MM.1S (cell line): ENCODE measurements at regions not wholly inside any gene's neighbourhood (a gene's known extent, or its start where the extent isn't known, plus 50 kb on each side); places are given as distances from the start of the nearest gene placed in this dataset.

Experiments used
- DNase-seq: peaks from one replicate; pipeline ENCODE4 v3.0.0-alpha.2; 2015
- H2AFZ ChIP-seq: fragments of 300-600 bp; sonication (generic); 2 replicates; pipeline ENCODE4 v1.6.0; 2016; ENCODE audit warnings: antibody characterized with exemption, low read length
- H3F3A ChIP-seq: fragments of 300-600 bp; sonication (generic); 2 replicates; pipeline ENCODE4 v1.6.1; 2016; ENCODE audit warnings: mild to moderate bottlenecking, antibody characterized with exemption, low read length, moderate library complexity, mixed read lengths; ENCODE audit not compliant: insufficient read depth
- H3K27ac ChIP-seq: fragments of 300-600 bp; sonication (generic); 2 replicates; pipeline ENCODE4 v1.5.1; 2016; ENCODE audit warnings: mild to moderate bottlenecking, low read length
- H3K27me3 ChIP-seq: fragments of 300-600 bp; sonication (generic); replicated peaks from 2 replicates; pipeline ENCODE4 v1.6.0; 2016; ENCODE audit warnings: low read length; ENCODE audit not compliant: insufficient read depth
- H3K36me3 ChIP-seq: fragments of 300-600 bp; sonication (generic); replicated peaks from 2 replicates; pipeline ENCODE4 v1.6.1; 2016; ENCODE audit warnings: mild to moderate bottlenecking, low read length, mixed read lengths; ENCODE audit not compliant: insufficient read depth
- H3K4me1 ChIP-seq: fragments of 300-600 bp; sonication (generic); 2 replicates; pipeline ENCODE4 v1.6.1; 2016; ENCODE audit warnings: low read length, mixed read lengths
- H3K4me2 ChIP-seq: fragments of 300-600 bp; sonication (generic); 2 replicates; pipeline ENCODE4 v1.6.0; 2016; ENCODE audit warnings: low read depth, low read length
- H3K4me3 ChIP-seq: fragments of 300-600 bp; sonication (generic); 2 replicates; pipeline ENCODE4 v1.5.1; 2016; ENCODE audit warnings: low read length, mixed read lengths
- H3K79me2 ChIP-seq: fragments of 300-600 bp; sonication (generic); 2 replicates; pipeline ENCODE4 v1.6.1; 2016; ENCODE audit warnings: mixed run types, low read length, mixed read lengths
- H3K9ac ChIP-seq: fragments of 300-600 bp; sonication (generic); 2 replicates; pipeline ENCODE4 v1.6.1; 2016; ENCODE audit warnings: low read length, mixed read lengths
- H3K9me2 ChIP-seq: fragments of 300-600 bp; sonication (generic); replicated peaks from 2 replicates; pipeline ENCODE4 v1.6.1; 2016; ENCODE audit warnings: mild to moderate bottlenecking, low read length, mixed read lengths; ENCODE audit not compliant: insufficient read depth
- H3K9me3 ChIP-seq: fragments of 300-600 bp; sonication (generic); replicated peaks from 2 replicates; pipeline ENCODE4 v1.6.1; 2016; ENCODE audit warnings: mild to moderate bottlenecking, low read length, mixed read lengths; ENCODE audit not compliant: insufficient read depth
- H4K20me1 ChIP-seq: fragments of 300-600 bp; sonication (generic); 2 replicates; pipeline ENCODE4 v1.6.1; 2016; ENCODE audit warnings: mild to moderate bottlenecking, low read length, moderate library complexity, mixed read lengths; ENCODE audit not compliant: insufficient read depth
- EZH2 ChIP-seq: fragments of 300-600 bp; sonication (generic); optimal IDR thresholded peaks from 2 replicates; pipeline ENCODE3; 2017; ENCODE audit warnings: low read depth, mild to moderate bottlenecking, antibody characterized with exemption, low read length, mixed read lengths
- EZH2phosphoT487 ChIP-seq: fragments of 300-600 bp; sonication (generic); IDR thresholded peaks from 2 replicates; pipeline ENCODE4 v1.6.1; 2018; ENCODE audit warnings: antibody characterized with exemption, low read length
- TF ChIP-seq, protein P1 (sequence below): fragments of 300-600 bp; sonication (generic); IDR thresholded peaks from 2 replicates; pipeline ENCODE4 v1.5.1; 2016; ENCODE audit warnings: antibody characterized with exemption, low read length, mixed read lengths

DNA sequence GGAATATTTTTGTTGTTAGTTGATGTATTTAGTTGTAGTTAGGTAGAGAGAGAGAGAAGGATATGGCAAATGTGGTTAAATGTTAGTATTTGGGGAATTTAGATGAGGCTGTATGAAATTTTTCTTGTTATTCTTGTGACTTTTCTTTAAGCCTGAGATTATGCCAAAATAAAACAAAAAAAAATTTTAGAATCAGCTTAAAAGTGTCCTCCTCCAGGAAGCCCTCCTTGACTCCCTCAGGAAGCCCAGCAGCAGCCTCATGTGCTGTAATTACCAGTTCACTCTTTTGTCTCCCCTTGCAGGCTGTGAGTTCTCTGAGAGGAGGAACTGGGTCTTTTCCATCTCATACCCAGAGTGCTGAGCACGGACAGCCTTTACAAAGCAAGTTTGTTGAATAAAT lies 243.5 kb downstream of the TFCP2L1 start:
- no peak for TF ChIP-seq EZH2phosphoT487
- TF ChIP-seq, protein P1, sequence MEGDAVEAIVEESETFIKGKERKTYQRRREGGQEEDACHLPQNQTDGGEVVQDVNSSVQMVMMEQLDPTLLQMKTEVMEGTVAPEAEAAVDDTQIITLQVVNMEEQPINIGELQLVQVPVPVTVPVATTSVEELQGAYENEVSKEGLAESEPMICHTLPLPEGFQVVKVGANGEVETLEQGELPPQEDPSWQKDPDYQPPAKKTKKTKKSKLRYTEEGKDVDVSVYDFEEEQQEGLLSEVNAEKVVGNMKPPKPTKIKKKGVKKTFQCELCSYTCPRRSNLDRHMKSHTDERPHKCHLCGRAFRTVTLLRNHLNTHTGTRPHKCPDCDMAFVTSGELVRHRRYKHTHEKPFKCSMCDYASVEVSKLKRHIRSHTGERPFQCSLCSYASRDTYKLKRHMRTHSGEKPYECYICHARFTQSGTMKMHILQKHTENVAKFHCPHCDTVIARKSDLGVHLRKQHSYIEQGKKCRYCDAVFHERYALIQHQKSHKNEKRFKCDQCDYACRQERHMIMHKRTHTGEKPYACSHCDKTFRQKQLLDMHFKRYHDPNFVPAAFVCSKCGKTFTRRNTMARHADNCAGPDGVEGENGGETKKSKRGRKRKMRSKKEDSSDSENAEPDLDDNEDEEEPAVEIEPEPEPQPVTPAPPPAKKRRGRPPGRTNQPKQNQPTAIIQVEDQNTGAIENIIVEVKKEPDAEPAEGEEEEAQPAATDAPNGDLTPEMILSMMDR = no peak
- TF ChIP-seq EZH2 = no peak
- DNase-seq = no peak
- Histone ChIP-seq H3K27ac (no peak overlapping the region), H3K27me3 (no peaks in the 10 kb centered on the region), H3K4me1 (no peaks in the 10 kb centered on the region), H3K79me2 (no peaks in the 10 kb centered on the region), H4K20me1 (no peaks in the 10 kb centered on the region), H3F3A (no peaks in the 10 kb centered on the region), H3K4me2 (no peak overlapping the region), H2AFZ (no peak overlapping the region), H3K36me3 (no peaks in the 10 kb centered on the region), H3K4me3 (no peak overlapping the region), H3K9ac (no peak overlapping the region), H3K9me3 (no peaks in the 10 kb centered on the region), H3K9me2 (no peaks in the 10 kb centered on the region)

DNA sequence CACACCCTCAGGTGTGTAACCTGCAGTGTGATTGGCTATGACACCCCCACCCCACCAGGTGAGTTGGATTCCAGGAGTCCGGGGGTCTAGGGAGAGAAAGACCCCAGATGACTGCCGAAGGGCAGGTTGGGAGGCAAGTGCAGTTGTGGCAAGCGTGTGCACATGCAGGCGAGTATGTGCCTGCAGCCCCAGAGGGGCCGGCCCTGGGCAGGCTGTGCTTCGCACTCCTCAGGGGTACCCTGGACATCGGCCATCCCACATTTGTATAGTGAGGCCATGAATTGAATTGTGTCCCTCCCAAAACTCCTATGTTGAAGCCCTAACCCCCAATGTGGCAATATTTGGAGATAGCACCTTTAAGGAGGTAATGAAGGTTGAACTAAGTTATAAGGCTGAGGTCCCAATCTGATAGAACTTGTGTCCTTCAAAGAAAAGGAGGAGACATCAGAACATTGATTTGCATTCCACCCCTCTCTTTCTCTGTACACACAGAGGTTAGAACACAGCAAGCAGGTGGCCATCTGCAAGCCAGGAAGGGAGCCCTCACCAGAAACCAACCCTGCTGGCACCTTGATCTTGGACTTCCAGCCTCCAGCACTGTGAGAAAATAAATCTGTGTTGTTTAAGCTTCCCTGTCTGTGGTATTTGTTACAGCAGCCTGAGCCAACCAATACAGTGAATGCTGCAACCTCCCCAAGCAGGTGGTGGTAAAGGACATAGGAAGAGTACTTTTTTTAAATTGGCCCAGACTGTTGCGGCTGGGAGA lies 241.8 kb downstream of the TFCP2L1 start:
- no peaks in the 10 kb centered on the region for H3F3A ChIP-seq
- no peaks in the 10 kb centered on the region for H3K79me2 ChIP-seq
- TF ChIP-seq, protein P1 = no peak
- no peak for TF ChIP-seq EZH2
- TF ChIP-seq EZH2phosphoT487 = no peak
- H3K36me3 ChIP-seq = no peaks in the 10 kb centered on the region
- H3K9me3 ChIP-seq = no peaks in the 10 kb centered on the region
- no peaks in the 10 kb centered on the region for H3K4me1 ChIP-seq
- no peak overlapping the region for H3K4me2 ChIP-seq
- H3K27me3 ChIP-seq = no peaks in the 10 kb centered on the region
- DNase-seq = no peak
- H3K9ac ChIP-seq = no peak overlapping the region
- H3K9me2 ChIP-seq = no peaks in the 10 kb centered on the region
- H3K27ac ChIP-seq = no peak overlapping the region
- no peak overlapping the region for H2AFZ ChIP-seq
- no peak overlapping the region for H3K4me3 ChIP-seq
- no peaks in the 10 kb centered on the region for H4K20me1 ChIP-seq

DNA sequence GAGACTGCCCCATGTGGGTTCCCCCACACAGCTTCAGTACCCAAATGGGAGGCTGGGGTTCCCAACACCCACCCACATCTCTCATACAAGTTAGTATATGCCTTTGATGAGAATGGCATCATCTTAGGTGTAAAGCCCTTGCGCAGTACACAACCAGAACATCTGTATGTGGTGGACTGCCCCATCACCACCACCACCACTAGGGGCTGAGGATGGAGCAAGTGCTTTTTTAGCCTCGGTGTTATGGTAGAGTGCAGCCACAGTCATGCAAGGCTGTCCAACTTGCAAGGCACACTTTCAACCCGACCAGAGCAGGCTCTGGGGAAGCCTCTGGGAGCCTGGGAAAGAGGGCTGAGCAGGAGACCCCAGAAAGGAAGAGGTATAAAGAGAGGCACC lies 241.2 kb downstream of the TFCP2L1 start:
- Histone ChIP-seq H3K4me3 (no peak overlapping the region), H3K79me2 (no peaks in the 10 kb centered on the region), H3K9me2 (no peaks in the 10 kb centered on the region), H3K27ac (no peak overlapping the region), H3K36me3 (no peaks in the 10 kb centered on the region), H3K4me2 (no peak overlapping the region), H3K4me1 (no peaks in the 10 kb centered on the region), H3K27me3 (no peaks in the 10 kb centered on the region), H3K9ac (no peak overlapping the region), H3F3A (no peaks in the 10 kb centered on the region), H4K20me1 (no peaks in the 10 kb centered on the region), H3K9me3 (no peaks in the 10 kb centered on the region), H2AFZ (no peak overlapping the region)
- TF ChIP-seq EZH2 (no peak), EZH2phosphoT487 (no peak)
- TF ChIP-seq, protein P1 = no peak
- no peak for DNase-seq
